SU-DHL-6 (cell line): ENCODE measurements at regions not wholly inside any gene's neighbourhood (a gene's known extent, or its start where the extent isn't known, plus 50 kb on each side); places are given as distances from the start of the nearest gene placed in this dataset.

ENCODE experiments used
- CTCF ChIP-seq: fragments of 200-600 bp; sonication (generic); IDR thresholded peaks from one replicate; pipeline ENCODE4 v1.5.1; 2017; ENCODE audit warnings: antibody characterized with exemption, mild to moderate bottlenecking, low read length, moderate library complexity; ENCODE audit not compliant: insufficient read depth, poor library complexity, severe bottlenecking
- EZH2phosphoT487 ChIP-seq: fragments of 200-600 bp; sonication (generic), shearing (Covaris generic); conservative IDR thresholded peaks from 2 replicates; pipeline ENCODE4 v1.6.1; 2018; ENCODE audit warnings: mild to moderate bottlenecking, antibody characterized with exemption, low read length, moderate library complexity, mixed read lengths

DNA sequence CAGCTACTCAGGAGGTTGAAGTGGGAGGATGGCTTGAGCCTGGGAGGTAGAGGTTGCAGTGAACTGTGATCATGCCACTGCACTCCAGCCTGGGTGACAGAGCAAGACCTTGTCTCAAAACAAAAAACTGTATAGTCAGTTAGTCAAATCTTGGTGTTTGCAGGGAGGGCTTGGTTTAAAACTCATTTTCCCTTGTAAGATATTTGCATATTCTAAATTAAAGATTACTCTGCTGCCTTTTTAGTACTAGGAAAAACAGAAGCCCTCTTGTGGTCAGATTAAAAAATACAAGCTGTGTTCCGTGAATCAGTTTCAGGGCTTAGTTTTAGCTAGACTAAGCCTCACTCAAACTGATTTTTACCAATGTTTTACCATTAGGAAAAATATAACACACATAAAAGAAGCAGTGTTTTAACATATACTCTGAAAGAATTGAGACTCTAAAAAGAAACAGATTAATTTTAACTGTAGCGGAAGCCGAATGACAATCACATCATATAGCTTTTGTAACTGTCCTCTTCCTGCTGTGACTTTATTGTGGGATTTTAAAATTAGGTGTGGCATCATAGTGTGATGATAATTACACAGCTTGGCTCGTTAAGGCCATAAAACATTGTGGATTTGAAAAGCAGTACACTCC, 84.9 kb upstream of the BASP1 start:
- TF ChIP-seq CTCF = peak; percentile 44
- TF ChIP-seq EZH2phosphoT487 = no peak
